Renal cortex interstitium (tissue), 11 donors: ENCODE measurements at regions not wholly inside any gene's neighbourhood (a gene's known extent, or its start where the extent isn't known, plus 50 kb on each side); places are given as distances from the start of the nearest gene placed in this dataset.

ENCODE experiments used
- DNase-seq, 11 donors: peaks; one replicate each; pipeline ENCODE4 v3.0.0-alpha.2; 2013; ENCODE audit warnings: low read depth in 9 of 11, low spot score in 4 of 11; ENCODE audit errors: extremely low read depth in 1 of 11

DNA sequence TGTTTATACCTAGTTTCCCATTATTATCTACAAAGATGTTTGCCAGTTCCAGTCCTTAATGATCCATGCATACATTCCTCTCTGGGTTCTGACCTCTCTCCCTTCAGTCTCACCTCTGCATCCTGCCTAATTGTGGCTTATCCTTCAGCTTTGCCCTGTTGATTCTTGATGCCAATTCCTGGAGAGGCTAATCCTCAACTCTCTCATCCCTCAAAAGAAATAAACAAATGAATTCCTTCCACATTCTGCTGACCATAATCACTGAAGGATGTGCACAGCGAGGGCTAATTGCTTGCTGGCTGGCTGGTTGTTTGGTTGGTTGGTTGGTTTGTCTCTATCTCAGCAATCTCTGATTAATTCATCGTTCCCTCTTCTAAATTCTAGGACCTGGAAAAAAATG lies 113.8 kb downstream of the IRS2 start:
- no peak for DNase-seq

DNA sequence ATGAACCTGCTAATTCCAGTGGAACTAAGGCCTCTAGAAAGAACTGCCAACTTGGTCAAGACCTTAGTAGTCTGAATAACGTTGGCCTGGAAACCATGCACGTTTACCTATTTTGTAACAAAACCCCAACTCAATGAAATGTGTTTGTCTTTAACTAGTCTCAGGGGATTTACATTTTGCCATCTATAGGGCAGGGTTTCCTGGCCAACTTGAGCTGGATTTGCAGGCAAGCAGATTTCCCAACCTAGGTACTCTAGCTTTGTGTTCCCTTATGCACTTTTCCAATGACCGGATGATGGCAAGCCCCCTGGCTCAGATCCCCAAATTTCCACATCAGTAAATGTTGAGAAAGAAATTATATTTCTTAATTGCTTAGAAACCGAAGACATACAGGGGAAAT lies 114.5 kb downstream of the IRS2 start:
- no peak for DNase-seq

DNA sequence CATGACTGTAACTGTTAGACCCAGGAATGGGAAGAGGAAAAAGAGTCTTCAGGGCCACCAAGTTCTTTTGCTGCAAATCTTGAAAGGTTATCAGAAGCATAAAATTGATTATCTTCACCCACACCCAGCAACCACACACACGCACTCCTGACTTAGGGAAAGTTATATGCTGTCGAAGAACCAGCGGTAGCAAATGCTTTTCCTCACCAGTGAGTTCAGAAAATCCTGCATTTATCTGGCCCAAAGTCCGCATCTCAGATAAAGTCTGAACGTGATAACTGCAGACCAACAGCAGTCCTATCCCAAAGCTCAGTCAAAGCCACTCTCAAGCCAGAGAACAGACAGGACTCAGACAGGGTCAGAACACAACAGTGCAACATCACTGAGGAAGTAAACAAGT lies 115.6 kb downstream of the IRS2 start:
- no peak for DNase-seq

DNA sequence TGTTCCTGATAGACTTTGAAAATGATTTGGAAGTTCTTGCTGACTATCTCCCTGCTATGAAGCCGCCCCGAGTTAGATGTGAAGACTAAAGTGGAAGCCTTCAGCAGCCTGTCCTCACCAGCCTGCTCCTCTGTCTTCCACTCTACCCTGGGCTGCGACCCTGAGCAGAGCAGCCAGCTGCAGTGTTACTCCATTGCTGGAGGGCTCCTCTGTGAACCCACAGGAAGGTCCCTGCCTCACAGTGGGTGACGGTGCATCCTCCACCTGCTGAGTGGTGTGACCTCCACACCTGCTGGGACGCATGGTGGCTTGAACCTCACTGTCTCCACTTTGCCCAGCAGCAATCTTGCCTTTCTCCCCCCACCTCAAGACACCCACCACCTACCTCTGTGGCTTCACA lies 116.4 kb downstream of the IRS2 start:
- DNase-seq = no peak

DNA sequence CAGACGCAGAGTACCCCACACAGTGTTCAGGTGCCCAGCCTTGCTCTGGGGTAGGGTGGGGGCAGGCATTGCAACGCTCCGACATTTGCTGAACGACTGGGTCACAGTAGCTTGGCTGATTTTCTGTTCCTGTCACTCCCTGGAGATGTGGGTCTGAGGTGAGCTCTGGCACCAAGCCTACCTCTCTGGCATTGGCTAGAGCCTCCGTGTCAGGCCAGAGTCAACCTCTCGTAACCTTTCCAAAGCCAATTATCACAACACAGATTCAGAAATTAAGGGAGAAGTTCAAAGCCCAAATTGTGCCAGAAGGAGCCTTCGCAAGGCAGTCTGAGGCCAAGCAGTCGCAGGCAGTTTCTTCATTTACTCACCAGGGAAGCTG lies 117.2 kb downstream of the IRS2 start:
- DNase-seq = no peak

DNA sequence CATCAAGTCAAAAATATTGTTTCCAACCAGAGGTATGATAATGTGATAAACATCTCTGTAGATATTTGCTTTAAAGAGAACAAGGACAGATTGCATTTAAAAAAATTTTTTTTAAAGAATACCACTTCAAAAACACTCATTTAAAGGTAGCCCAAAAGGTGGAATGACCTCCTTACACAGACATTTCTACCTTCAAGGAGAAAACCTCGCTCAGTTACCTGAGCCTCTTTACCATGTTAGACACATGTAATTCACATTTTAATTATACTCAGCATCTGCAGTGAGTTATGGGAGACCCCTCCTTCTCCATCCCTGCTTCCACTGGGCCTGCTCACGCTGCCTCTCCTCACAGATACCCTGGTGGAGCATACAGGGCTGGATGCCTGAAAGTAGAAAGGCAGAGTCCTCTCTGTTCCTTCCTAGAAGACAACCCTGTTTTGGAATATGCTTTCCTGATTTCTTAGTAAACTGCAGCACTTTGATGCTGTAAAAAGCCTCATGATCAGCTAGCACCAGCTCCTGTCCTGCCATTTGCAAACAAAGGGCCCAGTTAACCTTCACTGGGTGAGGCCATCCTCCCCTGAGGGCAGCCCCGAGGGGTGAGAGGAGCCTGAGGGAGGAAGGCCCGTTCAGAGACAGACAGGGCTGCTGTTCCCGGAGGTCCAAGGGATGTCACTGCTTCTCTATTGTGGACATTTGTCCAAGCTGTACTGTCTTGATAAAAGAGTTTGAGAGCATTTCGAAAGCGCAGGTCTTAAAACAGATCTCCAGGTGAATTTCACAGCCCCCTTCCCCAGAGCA lies 117.8 kb downstream of the IRS2 start:
- no peak for DNase-seq

DNA sequence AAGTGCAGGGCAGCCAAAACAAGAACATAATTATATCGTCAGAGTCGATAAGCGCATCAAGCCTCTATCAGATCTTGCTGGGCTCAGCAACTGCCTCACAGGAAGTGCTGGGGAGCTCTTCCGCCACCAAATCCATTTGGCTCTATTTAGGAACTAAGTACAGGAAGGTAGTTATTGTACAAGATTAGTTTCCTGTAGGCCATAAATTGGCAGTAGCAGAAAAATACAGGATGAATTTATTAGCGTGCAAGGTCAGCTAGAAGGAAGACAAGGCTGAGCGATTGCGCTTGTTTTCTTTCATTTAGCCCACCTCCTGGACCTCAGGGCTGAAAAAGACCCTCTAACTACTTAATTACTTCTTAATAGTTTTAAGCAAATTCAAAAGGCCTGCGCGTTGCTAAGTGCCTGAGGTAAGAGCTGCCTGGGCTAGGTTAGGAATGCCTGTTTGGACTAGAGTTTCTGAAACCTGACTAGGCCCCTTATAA lies 118.5 kb downstream of the IRS2 start:
- peak in 6 of 11 donors; percentile 13 to 57 (median 36) for DNase-seq

DNA sequence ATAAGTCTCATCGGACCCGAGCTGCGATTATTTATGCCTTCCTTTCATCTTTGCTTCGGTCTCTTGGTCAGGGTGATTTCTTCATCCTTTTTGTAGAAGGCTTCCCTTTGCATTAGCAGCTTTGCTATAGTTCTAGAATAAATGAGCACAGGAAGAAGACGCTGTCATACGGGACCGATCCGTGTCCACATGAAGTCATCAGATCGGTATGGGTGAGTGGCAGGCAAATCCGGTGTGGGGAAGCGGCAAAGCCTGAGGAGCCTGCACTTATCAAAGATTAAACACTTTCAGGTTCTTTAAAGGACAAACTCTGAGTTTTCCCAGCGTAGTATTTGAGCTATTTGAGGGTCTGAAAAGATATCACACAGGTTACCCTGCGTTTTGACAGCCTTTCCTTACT lies 119.3 kb downstream of the IRS2 start:
- peak in 1 of 11 donors; percentile 21 for DNase-seq

DNA sequence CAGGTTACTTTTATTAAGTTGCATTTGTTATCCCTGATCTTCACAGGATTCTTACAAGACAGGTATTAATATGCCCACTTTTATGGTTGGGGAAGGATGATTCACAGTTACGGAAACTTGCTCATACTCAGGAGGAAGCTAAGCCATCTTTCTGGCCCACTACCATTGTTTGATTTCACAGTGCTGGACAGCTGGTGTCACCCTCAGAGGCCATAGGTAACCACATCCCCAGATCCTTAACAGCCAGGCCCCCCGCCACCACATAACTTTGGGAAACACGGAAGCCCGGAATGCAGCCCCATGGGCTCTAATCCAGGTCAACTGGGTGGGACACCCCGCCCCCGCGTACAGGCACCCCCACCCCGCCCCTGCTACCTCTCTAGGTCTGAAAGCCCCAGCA lies 119.7 kb downstream of the IRS2 start:
- no peak for DNase-seq

DNA sequence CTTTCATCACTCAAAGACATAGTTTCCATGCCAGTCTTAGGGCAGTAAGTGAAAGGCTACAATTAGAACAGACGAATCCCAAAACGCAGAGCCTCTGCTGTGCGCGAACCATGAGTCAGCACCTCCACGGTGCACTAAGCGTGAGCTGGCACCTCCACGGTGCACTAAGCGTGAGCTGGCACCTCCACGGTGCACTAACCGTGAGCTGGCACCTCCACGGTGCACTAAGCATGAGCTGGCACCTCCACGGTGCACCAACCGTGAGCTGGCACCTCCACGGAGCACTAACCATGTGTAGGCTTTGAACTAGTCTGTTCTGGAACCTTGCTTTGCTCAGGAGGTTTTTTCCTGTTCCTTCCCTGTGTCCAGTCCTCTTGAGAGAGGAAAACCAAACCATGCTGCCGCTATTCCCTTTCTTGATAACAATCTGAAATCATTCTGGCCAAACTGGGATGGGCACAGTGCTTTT lies 120.6 kb downstream of the IRS2 start:
- no peak for DNase-seq

DNA sequence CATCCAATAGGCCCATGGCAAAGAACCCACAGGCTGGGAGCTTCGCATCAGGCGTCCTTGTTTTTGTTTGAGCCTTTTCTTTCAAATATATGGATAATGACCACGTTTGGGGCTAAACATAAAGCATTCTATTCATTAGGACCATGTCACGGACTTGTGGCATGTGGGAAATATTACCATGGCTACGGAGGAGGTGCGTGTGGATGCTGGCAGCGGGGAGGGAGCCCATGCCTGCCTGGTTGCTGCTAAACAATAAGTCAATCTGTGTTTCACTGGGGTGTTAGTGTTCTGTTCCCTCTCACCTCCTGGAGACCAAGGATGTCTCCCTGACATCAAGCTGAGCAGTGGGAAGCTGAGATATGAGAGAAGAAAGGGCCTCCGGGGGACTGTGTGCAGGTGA lies 121.1 kb downstream of the IRS2 start:
- DNase-seq = no peak

DNA sequence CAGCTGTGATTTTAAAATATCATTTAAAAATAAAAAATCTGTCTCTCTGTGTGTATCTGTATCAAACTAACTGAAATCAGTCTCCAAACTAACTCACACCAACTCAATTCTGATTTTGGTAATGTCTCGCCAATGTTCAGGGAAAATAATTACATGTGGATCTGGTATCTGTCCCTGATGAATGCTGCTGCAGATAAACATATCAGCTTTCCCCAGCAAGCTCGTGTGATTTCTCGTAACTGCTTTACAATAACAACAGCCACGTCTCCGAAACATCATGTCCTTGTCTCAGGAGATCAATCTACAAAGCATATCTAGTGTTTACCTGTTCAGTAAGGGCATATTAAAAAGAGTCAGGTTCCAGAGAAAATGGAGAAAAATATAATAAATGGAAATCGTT lies 129.0 kb downstream of the IRS2 start:
- no peak for DNase-seq

DNA sequence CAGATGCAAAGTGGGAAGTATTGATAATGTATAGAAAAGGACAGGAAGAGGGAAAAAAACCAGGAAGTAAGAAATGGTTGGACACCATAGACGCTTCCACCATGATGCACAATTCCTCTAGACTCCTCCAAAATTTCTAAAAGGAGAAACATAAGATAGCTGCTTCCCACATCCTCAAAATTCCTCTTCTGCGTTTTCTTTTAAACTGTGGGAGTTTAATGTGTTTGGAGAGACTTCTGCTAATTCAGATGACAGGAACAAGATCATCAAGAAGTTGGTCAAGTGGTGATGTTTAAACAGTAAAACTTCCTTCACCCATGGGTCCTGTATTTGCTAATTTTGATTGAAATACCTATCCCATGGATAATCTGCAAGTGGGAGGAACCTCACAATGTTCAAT lies 130.2 kb downstream of the IRS2 start:
- no peak for DNase-seq

DNA sequence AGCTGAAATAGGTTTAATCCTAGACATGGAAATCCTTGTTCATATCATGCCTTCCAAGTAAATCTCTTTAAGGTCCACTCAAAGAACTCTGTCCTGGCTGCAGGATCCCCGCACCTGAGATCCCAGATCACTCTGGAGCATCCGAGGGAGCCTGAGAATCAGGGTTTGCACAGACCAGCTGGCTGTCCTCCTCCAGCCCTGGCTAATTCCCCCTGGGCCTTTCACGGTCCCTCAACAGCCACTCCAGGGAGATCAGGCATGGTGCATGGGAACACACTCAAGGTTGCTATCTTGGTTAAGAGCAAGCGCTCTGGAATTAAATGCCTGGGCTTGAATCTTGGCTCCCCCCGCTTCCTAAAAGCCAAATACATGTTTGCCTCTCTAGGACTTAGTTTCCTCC lies 130.8 kb downstream of the IRS2 start:
- DNase-seq = no peak

DNA sequence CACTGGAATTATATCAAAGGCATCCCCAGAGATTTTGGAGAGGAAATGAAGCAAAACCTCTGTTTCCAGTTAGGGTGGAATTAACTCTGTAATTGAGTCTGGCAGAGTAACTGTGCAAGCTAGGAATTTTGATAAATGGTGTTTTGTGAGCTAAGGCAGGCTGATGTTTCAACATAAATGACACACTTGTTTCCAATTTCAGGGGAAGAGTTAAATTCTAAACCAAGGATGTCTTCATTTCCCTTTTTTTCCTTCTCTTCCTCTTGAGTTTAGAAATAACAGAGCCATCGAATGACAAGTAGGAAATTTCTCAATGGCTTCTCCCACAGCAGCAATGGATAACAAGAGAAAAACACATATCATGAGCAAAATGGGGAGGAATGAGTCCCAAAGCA lies 131.2 kb downstream of the IRS2 start:
- no peak for DNase-seq

DNA sequence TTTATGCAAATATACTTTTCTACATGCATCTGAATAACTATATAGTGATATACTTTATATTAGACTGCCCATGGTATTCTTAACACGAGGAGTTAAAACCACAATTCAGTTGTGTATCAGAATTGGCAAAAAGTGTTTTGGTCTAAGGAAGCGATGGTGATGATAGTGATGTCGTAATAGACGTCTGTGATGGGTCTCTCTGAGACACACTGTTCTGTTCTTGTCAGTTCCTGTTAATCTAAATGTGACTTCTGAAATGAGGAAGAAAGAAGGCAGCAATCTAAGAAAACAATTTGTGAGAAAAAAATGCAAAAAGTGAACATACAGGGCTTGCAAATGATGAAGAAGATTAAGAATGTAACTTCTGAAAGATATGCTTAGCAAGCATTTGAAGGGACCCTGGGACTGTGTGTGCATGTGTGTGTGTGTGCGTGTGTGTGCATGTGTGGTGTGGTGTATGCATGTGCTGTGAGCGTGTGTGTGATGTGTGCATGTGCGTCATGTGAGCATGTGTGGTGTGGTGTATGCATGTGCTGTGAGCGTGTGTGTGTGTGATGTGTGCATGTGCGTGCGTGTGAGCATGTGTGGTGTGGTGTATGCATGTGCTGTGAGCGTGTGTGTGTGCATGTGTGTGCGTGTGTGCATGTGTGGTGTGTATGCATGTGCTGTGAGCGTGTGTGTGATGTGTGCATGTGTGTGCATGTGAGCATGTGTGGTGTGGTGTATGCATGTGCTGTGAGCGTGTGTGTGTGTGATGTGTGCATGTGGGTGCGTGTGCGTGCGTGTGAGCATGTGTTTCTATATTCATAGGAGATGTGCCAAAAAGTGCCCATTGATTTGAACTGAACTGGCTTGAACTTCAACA lies 131.8 kb downstream of the IRS2 start:
- DNase-seq = no peak

DNA sequence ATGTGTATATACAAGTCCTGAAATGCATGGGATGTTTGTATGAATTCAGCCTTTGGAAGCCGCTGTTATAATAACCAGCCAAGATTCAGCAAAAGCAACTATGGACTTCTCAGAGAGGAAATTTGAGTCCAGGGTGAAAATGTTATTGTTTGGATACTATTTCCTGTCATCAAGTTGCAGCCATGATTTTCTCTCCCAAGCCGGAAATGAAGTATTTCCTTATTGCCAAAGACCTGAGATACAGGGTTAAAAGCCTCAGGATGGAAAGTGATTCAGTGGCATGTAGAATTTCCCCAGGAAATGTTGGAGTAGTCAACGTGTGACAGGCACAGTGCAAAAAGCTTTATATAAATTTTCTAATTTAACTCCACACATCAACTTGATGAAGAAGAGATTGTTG lies 133.9 kb downstream of the IRS2 start:
- no peak for DNase-seq

DNA sequence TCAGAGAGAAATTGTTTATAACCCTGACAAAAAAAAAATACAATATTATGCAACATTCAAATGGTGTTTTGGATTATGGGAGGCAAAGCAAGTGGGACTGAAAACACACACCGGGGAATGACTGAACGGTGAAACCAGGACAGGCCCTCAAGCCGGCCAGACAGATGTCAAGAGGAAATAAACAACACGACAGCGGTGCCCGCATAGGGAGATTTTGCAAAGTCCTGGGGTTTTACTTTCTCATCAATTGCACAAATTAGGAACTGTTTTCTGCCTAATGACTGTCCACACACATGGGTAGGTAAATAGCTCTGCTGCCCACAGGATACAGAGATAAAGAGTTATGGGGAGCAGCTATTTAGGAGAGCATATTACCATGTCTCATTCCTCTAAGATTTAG lies 134.5 kb downstream of the IRS2 start:
- no peak for DNase-seq

DNA sequence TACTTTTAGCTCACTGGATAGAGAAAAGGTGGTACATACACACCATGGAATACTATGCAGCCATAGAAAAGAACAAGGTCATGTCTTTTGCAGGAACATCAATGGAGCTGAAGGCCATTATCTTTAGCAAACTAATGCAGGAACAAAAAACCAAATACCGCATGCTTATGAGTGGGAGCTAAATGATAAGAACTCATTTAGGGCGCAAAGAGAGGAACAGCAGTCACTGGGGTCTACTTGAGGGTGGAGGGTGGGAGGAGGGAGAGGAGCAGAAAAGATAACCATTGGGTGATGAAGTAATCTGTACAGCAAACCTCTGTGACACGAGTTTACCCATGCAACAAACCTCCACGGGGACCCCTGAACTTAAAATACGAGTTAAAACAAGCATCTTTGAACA lies 135.1 kb downstream of the IRS2 start:
- no peak for DNase-seq

DNA sequence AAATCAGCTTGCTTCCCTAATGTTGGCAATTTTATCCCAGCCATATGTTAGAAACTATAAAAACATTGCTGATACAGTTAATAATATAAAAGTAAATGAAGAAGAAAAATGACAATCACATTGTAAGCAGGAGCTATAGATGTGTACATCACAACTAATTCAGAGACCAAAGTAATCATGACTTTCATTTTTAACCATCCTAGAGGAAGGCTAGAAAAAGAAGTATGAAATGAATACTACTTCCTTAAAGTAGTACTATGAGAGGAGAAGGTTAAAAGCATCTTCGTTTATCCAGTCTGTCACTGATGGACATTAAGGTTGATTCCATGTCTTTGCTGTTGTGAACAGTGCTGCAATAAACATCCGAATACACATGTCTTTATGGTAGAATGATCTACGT lies 135.5 kb downstream of the IRS2 start:
- DNase-seq = no peak
